CD14-positive monocyte (primary cell): ENCODE measurements at regions not wholly inside any gene's neighbourhood (a gene's known extent, or its start where the extent isn't known, plus 50 kb on each side); places are given as distances from the start of the nearest gene placed in this dataset.

Experiments used
- DNase-seq, 3 donors: peaks; one replicate each; pipeline ENCODE4 v3.0.0-alpha.2; 2011 to 2022
- H2AFZ ChIP-seq: 2 replicates; pipeline ENCODE4 v1.6.0; 2012; ENCODE audit warnings: mild to moderate bottlenecking, low read depth, low read length, inconsistent platforms; ENCODE audit not compliant: insufficient read depth, poor library complexity, severe bottlenecking
- H3K27ac ChIP-seq, 2 donors: 1 replicate in 1 of 2; 2 replicates in 1 of 2; pipeline ENCODE4 v1.5.1; 2012 to 2013; ENCODE audit warnings: low read length in 2 of 2, control low read depth in 1 of 2, inconsistent platforms in 1 of 2, low read depth in 1 of 2, mild to moderate bottlenecking in 1 of 2
- H3K27me3 ChIP-seq, 2 donors: one replicate each; pipeline versions ENCODE4 v1.6.0 to v1.6.1; 2011 to 2013; ENCODE audit warnings: low read length in 2 of 2; ENCODE audit not compliant: control insufficient read depth in 2 of 2, insufficient read depth in 2 of 2
- H3K36me3 ChIP-seq, 2 donors: replicated peaks in 1 of 2; 1 replicate in 1 of 2; 2 replicates in 1 of 2; pipeline versions ENCODE4 v1.5.1 to v1.6.1; 2012 to 2013; ENCODE audit warnings: low read length in 2 of 2, control low read depth in 1 of 2, inconsistent platforms in 1 of 2, mild to moderate bottlenecking in 1 of 2; ENCODE audit not compliant: insufficient read depth in 2 of 2, control insufficient read depth in 1 of 2
- H3K4me1 ChIP-seq, 2 donors: 1 replicate in 1 of 2; 2 replicates in 1 of 2; pipeline versions ENCODE4 v1.5.1 to v1.6.1; 2012 to 2013; ENCODE audit warnings: low read length in 2 of 2, control low read depth in 1 of 2, inconsistent platforms in 1 of 2, mild to moderate bottlenecking in 1 of 2, moderate library complexity in 1 of 2; ENCODE audit not compliant: insufficient read depth in 2 of 2, control insufficient read depth in 1 of 2
- H3K4me2 ChIP-seq: replicated peaks from 2 replicates; pipeline ENCODE3; 2012; ENCODE audit warnings: low read length, moderate library complexity, mild to moderate bottlenecking; ENCODE audit not compliant: poor library complexity, severe bottlenecking; ENCODE audit errors: extremely low read depth
- H3K4me3 ChIP-seq, 3 experiments: fragments of 200-600 bp in 1 of 3; sonication (generic) in 1 of 3; replicated peaks in 1 of 3; 1 replicate in 2 of 3; 2 replicates in 1 of 3; pipeline ENCODE4 v1.5.1; 2011 to 2013; ENCODE audit warnings: low read length in 3 of 3, mild to moderate bottlenecking in 3 of 3, control low read depth in 2 of 3, low read depth in 2 of 3, inconsistent platforms in 1 of 3, moderate library complexity in 1 of 3
- H3K79me2 ChIP-seq: 2 replicates; pipeline ENCODE4 v1.6.0; 2012; ENCODE audit warnings: mild to moderate bottlenecking, control low read depth, inconsistent platforms, low read length, moderate library complexity; ENCODE audit not compliant: insufficient read depth
- H3K9ac ChIP-seq: 2 replicates; pipeline ENCODE4 v1.6.0; 2017; ENCODE audit warnings: low read length, mild to moderate bottlenecking; ENCODE audit not compliant: insufficient read depth, poor library complexity, severe bottlenecking
- H3K9me3 ChIP-seq, 2 donors: replicated peaks in 1 of 2; 1 replicate in 1 of 2; 2 replicates in 1 of 2; pipeline versions ENCODE4 v1.5.1 to v1.6.1; 2012 to 2013; ENCODE audit warnings: low read length in 2 of 2, control low read depth in 1 of 2; ENCODE audit not compliant: control insufficient read depth in 1 of 2, insufficient read depth in 1 of 2
- H4K20me1 ChIP-seq: 2 replicates; pipeline ENCODE4 v1.6.0; 2012; ENCODE audit warnings: mild to moderate bottlenecking, low read length, control low read depth, moderate library complexity; ENCODE audit not compliant: insufficient read depth
- H3K27ac Mint-ChIP-seq, 7 donors: one replicate each; pipeline ENCODE4 v1.8.0; 2020; ENCODE audit warnings: mild to moderate bottlenecking in 7 of 7, mixed read lengths in 7 of 7, moderate library complexity in 6 of 7, inconsistent platforms in 2 of 7
- H3K27me3 Mint-ChIP-seq, 3 donors: one replicate each; pipeline ENCODE4 v1.8.0; 2021 to 2022; ENCODE audit warnings: low read depth in 3 of 3, mild to moderate bottlenecking in 3 of 3, mixed read lengths in 3 of 3, moderate library complexity in 3 of 3, inconsistent platforms in 1 of 3
- H3K36me3 Mint-ChIP-seq, 2 donors: one replicate each; pipeline ENCODE4 v1.8.0; 2020; ENCODE audit warnings: mixed read lengths in 2 of 2, inconsistent platforms in 1 of 2, mild to moderate bottlenecking in 1 of 2
- H3K4me1 Mint-ChIP-seq: one replicate; pipeline ENCODE4 v1.8.0; 2020; ENCODE audit warnings: mild to moderate bottlenecking, mixed read lengths
- H3K4me3 Mint-ChIP-seq, 2 donors: one replicate each; pipeline ENCODE4 v1.8.0; 2020; ENCODE audit warnings: mild to moderate bottlenecking in 2 of 2, mixed read lengths in 2 of 2, moderate library complexity in 1 of 2
- H3K9me3 Mint-ChIP-seq, 7 donors: one replicate each; pipeline ENCODE4 v1.8.0; 2020 to 2022; ENCODE audit warnings: mixed read lengths in 7 of 7, mild to moderate bottlenecking in 6 of 7, moderate library complexity in 6 of 7, inconsistent platforms in 2 of 7
- whole genome bisulfite sequencing: methylation state at CpG from one replicate; pipeline ENCODE4 v1.1.5; 2013; ENCODE audit warnings: missing lambda C conversion rate; ENCODE audit not compliant: insufficient coverage; 5-methylcytosine and 5-hydroxymethylcytosine counted together
- intact Hi-C, 2 donors: fragments of 100-400 bp; cut with micrococcal nuclease; formaldehyde crosslinking; loops; one replicate each; pipeline versions ENCODE4 v1.15.0 to v1.15.1; 2023
- TF ChIP-seq, protein P1 (sequence below): fragments of 200-600 bp; IDR thresholded peaks from one replicate; pipeline ENCODE4 v1.8.0; 2022; ENCODE audit warnings: antibody characterized with exemption, mild to moderate bottlenecking

DNA sequence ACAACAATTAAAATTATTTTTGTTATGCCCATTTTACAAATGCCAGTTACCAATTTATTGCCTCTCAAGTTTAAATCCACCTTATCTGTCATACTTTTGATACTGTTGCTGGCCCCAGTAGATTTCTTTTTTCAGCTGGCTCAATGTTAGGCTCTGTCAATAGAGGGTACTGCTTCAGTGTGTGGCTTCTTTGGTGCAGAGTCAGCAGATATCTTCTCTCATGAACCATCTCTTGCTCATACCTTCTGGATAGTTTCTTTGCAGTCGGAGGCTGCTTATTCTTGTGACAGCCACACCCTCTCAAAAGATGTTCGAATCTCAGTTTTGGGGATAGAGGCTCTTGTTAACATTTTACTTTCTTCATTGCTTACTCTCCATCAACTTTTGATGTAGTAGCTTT is 849.9 kb upstream of the SEMA6A start:
- Mint-ChIP-seq H3K4me3 (no peak overlapping the region), H3K9me3 (peaks cover 0 to 5% (median 1%) of the 10 kb centered on the region in 7 donors), H3K27ac (no peak overlapping the region), H3K36me3 (no peaks in the 10 kb centered on the region), H3K4me1 (no peaks in the 10 kb centered on the region), H3K27me3 (no peaks in the 10 kb centered on the region)
- WGBS = no CpG with 5 or more reads among the region's 2 CpGs
- intact Hi-C loops = no loop called here
- Histone ChIP-seq H2AFZ (no peak overlapping the region), H3K27me3 (no peaks in the 10 kb centered on the region), H3K9me3 (no peaks in the 10 kb centered on the region), H4K20me1 (no peaks in the 10 kb centered on the region), H3K4me3 (no peak overlapping the region), H3K27ac (no peak overlapping the region), H3K36me3 (no peaks in the 10 kb centered on the region), H3K4me2 (no peak overlapping the region), H3K79me2 (no peaks in the 10 kb centered on the region), H3K9ac (no peak overlapping the region), H3K4me1 (no peaks in the 10 kb centered on the region)
- TF ChIP-seq, protein P1, sequence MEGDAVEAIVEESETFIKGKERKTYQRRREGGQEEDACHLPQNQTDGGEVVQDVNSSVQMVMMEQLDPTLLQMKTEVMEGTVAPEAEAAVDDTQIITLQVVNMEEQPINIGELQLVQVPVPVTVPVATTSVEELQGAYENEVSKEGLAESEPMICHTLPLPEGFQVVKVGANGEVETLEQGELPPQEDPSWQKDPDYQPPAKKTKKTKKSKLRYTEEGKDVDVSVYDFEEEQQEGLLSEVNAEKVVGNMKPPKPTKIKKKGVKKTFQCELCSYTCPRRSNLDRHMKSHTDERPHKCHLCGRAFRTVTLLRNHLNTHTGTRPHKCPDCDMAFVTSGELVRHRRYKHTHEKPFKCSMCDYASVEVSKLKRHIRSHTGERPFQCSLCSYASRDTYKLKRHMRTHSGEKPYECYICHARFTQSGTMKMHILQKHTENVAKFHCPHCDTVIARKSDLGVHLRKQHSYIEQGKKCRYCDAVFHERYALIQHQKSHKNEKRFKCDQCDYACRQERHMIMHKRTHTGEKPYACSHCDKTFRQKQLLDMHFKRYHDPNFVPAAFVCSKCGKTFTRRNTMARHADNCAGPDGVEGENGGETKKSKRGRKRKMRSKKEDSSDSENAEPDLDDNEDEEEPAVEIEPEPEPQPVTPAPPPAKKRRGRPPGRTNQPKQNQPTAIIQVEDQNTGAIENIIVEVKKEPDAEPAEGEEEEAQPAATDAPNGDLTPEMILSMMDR = no peak
- no peak for DNase-seq

DNA sequence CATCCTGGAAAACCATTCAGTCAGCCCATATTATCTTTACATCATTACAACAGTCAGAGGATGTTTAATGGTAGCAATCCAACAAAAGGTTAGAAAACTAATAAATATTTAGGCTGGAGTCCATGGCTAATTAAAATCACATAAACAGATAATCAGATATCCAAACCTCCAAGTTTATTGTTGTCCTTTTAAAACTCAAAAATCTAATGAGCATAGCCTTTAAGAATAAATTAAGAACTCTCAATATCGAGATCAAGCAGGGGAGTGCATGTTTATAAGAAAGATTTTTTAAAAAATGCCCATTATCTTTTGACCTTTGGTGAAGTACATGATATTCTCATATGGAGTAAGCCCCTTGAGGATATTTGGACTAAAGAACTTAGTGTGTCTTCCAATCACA is 842.9 kb upstream of the SEMA6A start:
- peaks cover 0 to 2% (median 0%) of the 10 kb centered on the region in 7 donors for H3K9me3 Mint-ChIP-seq
- no peaks in the 10 kb centered on the region for H3K36me3 Mint-ChIP-seq
- WGBS = no CpG with 5 or more reads among the region's 1 CpG

More for the DNA sequence above, 842.9 kb upstream of the SEMA6A start:
- no peak overlapping the region for H3K9ac ChIP-seq
- Mint-ChIP-seq H3K27me3 (no peaks in the 10 kb centered on the region), H3K4me1 (no peaks in the 10 kb centered on the region), H3K4me3 (no peak overlapping the region), H3K27ac (no peak overlapping the region)
- TF ChIP-seq, protein P1 = no peak
- no peak overlapping the region for H3K27ac ChIP-seq
- no peaks in the 10 kb centered on the region for H3K36me3 ChIP-seq
- no peaks in the 10 kb centered on the region for H4K20me1 ChIP-seq
- no peaks in the 10 kb centered on the region for H3K79me2 ChIP-seq
- H3K27me3 ChIP-seq = no peaks in the 10 kb centered on the region
- H3K4me2 ChIP-seq = no peak overlapping the region
- DNase-seq = no peak
- no peaks in the 10 kb centered on the region for H3K9me3 ChIP-seq
- no peak overlapping the region for H2AFZ ChIP-seq
- H3K4me1 ChIP-seq = no peaks in the 10 kb centered on the region
- intact Hi-C loops = no loop called here
- no peak overlapping the region for H3K4me3 ChIP-seq
